ENCODE measurements at regions not wholly inside any gene's neighbourhood (a gene's known extent, or its start where the extent isn't known, plus 50 kb on each side); places are given as distances from the start of the nearest gene placed in this dataset.
"Not testable (repeated sequence)": the region's sequence is repeated elsewhere in the genome, so short reads cannot be mapped to it uniquely, and the experiment has no call there.

DNA sequence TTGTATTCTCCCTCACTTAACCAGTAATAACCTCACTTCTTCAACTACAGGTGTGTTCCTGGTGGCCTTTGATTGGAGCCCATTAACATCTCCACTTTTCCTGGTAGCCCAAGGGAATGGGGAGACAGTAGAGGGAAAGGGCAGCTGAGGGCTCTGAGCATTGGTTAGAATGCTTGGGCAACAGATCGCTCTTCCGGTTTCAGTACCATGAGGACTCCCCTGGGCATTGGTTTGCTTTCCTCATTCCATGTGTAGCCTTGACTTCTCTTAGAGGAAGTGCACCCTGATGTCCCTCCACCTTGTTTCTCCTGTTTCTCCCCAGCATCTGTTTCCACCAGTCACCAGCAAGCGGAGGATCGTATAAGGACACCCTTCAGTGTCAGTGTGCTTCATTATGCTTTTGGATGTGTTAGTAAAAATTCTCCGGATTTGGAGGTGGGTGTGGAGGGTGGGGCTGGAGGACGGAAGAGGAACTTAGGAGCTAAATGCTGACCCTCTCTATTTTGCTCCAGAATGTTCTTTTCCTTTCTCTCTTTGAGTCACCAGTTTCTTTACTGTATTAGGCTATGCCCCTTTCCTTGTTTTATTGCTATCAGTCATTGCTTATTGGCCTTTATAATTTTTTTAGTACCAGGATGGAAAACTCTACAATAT is 50.6 kb upstream of the ZNG1B start:
- H3K4me3 ChIP-seq (ENCODE audit: low read depth, low read length); in situ Hi-C loops (cut with HindIII; ENCODE audit: low sequenced_read_pairs); DNase-seq (ENCODE audit: low read depth): not testable (repeated sequence)

DNA sequence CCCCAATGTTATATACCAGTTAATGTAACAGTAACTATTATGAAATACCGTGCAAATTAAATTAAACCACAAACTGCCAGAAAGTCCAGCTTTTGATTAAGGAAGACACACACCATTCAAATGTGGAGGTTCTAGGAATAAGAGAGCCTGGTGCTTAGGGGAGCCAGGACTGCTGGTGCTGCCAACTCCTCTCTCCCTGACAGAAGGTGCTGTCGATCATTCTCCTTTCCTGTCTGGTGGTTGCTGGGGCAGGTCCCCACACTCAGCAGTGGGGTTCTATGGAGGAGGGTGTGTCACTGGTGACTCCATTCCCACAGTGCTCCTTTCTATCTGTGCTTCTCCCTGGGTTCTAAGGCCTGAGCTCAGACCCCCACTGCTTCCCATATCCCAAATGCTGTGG is 57.9 kb upstream of the ZNG1B start:
- in situ Hi-C loops (cut with HindIII; ENCODE audit: low sequenced_read_pairs); DNase-seq (ENCODE audit: low read depth): not testable (repeated sequence)

DNA sequence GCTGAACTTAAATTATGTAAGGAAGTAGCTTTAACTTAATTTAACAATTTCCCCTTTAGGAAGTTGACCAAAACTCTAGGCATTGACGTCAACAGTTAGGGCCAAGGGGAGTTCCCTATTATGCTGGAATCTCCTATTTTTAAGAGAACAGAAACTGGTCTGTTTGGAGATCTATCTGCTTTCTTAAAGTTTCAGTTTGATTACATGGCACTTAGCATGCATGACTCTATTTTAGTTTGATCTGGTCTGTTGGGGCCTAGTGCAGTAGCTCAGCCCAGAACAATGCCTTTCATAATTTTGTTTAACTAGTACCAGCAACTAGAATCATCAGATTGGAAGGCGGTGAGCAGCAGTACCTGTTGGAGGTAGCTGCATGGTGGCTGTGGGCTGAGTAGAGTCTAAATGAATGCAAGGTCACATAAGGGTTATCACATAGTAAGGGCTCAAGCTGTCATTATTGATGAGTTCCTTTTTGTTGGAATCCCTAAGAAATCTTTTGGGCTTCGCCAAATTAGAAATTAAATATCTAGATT is 60.5 kb upstream of the ZNG1B start:
- in situ Hi-C loops (cut with HindIII; ENCODE audit: low sequenced_read_pairs), result no loop called here
- TF ChIP-seq, protein P1, sequence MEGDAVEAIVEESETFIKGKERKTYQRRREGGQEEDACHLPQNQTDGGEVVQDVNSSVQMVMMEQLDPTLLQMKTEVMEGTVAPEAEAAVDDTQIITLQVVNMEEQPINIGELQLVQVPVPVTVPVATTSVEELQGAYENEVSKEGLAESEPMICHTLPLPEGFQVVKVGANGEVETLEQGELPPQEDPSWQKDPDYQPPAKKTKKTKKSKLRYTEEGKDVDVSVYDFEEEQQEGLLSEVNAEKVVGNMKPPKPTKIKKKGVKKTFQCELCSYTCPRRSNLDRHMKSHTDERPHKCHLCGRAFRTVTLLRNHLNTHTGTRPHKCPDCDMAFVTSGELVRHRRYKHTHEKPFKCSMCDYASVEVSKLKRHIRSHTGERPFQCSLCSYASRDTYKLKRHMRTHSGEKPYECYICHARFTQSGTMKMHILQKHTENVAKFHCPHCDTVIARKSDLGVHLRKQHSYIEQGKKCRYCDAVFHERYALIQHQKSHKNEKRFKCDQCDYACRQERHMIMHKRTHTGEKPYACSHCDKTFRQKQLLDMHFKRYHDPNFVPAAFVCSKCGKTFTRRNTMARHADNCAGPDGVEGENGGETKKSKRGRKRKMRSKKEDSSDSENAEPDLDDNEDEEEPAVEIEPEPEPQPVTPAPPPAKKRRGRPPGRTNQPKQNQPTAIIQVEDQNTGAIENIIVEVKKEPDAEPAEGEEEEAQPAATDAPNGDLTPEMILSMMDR (IDR thresholded peaks at IDR 0.05; ENCODE audit: low read depth, low read length, missing control alignments), result no peak
- no peak overlapping the region for H3K4me3 ChIP-seq (ENCODE audit: low read depth, low read length)
- DNase-seq (ENCODE audit: low read depth), result no peak

More for the DNA sequence above, 57.9 kb upstream of the ZNG1B start:
- not testable (repeated sequence) for H3K4me3 ChIP-seq (ENCODE audit: low read depth, low read length)

DNA sequence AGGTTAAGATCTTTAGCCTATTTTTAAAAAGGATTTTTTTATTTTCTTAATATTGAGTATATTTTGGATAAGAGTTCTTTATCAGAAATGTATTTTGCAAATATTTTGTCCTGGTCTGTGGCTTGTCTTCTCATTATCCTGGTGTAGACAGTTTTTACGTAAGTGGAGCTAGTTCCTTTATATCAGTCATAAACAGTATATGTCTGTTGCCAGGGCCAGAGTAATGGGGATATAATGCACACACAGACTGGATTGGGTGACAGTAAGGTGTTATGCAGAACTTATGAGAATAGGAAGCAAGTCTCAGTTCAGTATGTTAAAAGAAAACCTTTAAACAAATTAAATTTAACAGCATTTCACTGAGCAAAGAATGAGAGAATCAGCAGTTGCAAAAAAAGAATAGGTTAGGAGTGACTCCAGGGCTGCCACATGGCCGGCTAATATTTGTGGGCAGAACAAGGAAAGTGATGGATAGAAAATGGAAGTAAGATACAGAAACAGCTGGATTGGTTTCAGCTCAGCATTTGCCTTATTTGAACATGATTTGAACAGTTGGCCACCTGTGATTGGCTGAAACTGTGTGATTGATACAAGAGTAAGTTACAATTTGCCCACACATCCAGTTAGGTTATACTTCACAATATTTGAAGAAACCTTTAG is 61.1 kb upstream of the ZNG1B start:
- no peak for DNase-seq (ENCODE audit: low read depth)
- H3K4me3 ChIP-seq (ENCODE audit: low read depth, low read length), result no peak overlapping the region
- TF ChIP-seq, protein P1 (IDR thresholded peaks at IDR 0.05; ENCODE audit: low read depth, low read length, missing control alignments), result no peak
- in situ Hi-C loops (cut with HindIII; ENCODE audit: low sequenced_read_pairs), result no loop called here

DNA sequence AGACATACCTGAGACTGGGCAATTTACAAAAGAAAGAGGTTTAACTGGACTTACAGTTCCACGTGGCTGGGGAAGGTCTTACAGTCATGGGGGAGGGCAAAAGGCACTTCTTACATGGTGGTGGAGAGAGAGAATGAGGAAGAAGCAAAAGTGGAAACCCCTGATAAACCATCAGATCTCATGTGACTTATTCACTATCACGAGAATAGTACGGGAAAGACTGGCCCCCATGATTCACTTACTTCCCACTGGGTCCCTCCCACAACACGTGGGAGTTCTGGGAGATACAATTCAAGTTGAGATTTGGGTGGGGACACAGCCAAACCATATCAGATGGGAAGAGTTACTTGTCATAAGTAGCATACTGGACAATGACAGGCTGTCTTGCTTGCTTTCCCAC is 62.6 kb upstream of the ZNG1B start:
- DNase-seq (ENCODE audit: low read depth); H3K4me3 ChIP-seq (ENCODE audit: low read depth, low read length); in situ Hi-C loops (cut with HindIII; ENCODE audit: low sequenced_read_pairs): not testable (repeated sequence)

DNA sequence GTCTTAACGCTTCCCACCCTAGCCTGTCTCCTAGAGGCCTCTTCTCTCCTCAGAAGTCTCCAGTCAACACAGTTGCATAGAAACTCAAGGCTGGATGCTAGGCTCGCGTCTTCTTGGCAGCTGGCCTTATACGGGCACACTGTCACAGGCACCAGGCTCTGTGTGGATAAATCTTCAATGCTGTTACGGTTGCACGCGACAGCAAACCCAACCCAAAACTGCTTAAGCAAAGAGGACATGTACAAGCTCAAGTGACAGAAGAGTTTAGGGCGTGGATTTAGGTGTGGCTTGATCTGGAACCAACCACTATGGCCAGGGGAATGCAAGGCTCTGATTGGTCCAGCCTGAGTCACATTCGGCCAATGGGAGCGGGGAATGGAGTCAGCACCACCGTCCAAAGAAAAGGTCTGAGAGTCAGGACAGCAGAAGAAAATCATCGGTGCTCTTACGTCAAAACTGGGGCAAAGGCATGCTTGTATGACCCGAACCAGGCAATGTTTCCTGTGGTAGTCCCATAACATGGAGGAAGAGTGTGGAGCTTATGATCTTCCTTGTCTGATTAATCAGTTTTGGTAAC is 65.1 kb upstream of the ZNG1B start:
- DNase-seq (ENCODE audit: low read depth); in situ Hi-C loops (cut with HindIII; ENCODE audit: low sequenced_read_pairs): not testable (repeated sequence)

DNA sequence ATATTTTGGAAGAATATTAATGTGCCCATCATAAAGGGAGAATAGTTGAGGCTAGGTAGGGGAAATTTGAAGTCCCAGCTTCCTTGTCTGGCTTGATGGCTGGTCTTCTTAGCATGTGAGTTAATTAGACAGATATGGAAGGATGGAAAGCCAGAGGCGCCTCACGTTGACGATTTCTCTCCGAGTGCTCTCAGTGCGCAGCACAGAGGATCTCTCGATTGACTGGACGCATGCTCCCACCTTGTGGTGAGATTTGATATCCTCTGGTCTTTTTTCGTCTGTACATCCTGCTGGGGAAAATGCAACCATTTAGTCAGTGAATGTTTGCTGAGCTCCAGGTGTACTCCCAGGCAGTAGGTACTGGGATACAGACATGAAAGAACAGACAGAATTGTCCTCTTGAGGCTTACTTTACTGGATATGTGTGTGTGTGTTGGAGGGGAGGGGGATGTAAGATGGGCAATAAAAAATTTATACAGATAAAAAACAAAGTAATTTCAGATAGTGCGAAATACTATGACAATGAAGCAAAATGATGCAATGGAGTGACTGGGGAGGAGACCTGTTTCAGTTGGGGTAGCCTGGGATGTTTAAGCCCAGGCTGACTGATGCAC is 66.9 kb upstream of the ZNG1B start:
- H3K4me3 ChIP-seq (ENCODE audit: low read depth, low read length), result no peak overlapping the region
- in situ Hi-C loops (cut with HindIII; ENCODE audit: low sequenced_read_pairs), result no loop called here
- DNase-seq (ENCODE audit: low read depth), result peak; percentile 68
- TF ChIP-seq, protein P1 (IDR thresholded peaks at IDR 0.05; ENCODE audit: low read depth, low read length, missing control alignments), result peak; percentile 62

More for the DNA sequence above, 65.1 kb upstream of the ZNG1B start:
- not testable (repeated sequence) for H3K4me3 ChIP-seq (ENCODE audit: low read depth, low read length)

DNA sequence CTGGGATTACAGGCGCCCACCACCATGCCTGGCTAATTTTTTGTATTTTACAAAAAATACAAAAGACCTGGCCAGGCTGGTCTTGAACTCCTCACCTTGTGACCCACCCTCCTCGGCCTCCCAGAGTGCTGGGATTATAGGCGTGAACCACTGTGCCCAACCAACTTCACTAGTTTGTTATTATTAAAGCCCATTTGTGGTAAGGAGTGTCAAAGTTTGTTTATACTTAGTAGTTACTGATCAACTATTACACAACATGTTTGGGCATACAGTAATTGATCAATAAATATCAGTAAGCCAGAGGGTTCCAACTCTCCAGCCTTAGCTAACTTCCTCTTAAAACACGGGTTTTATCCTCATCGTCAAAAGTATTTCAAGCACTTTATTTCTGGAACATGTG is 67.5 kb upstream of the ZNG1B start:
- no peak for DNase-seq (ENCODE audit: low read depth)
- in situ Hi-C loops (cut with HindIII; ENCODE audit: low sequenced_read_pairs), result no loop called here
- TF ChIP-seq, protein P1 (IDR thresholded peaks at IDR 0.05; ENCODE audit: low read depth, low read length, missing control alignments), result no peak

DNA sequence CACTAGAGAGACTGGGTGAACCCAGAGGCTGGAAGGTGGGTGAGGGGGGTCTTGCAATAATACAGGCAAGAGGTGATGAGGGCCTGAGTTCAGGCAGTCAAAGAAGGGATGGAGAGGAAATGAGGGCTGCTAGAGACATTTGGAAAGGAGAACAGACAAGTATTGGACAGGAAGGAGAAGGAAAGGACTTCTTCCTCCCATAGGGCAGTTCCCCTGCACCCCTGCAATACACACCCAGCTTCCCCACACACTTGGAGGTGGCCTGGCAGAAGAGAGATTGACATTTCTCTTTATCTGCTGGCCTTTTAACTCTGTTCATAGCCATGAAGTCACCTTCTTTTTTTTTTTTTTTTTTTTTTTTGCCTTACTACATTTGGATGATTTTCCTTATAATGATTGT is 68.9 kb upstream of the ZNG1B start:
- in situ Hi-C loops (cut with HindIII; ENCODE audit: low sequenced_read_pairs); DNase-seq (ENCODE audit: low read depth); H3K4me3 ChIP-seq (ENCODE audit: low read depth, low read length): not testable (repeated sequence)

More for the DNA sequence above, 67.5 kb upstream of the ZNG1B start:
- no peak overlapping the region for H3K4me3 ChIP-seq (ENCODE audit: low read depth, low read length)

DNA sequence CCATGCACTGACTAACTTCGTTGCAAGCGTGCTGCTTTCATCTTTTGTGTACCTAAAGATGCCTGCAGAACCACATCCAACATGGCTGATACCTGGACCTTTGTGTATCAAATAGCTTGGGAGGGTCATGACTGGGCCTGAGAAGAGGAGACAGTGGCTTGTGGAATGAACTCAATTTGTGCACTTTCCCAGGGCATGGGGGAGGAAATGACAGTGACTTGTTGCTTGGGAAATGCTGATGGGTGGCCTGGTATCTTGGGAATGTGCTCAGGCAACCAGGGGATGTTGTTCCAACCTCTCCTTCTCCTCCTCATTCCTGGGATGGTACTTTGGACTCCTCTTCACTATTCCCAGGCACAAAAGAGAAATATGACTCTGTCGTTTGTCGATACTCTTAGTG is 70.7 kb upstream of the ZNG1B start:
- in situ Hi-C loops (cut with HindIII; ENCODE audit: low sequenced_read_pairs); DNase-seq (ENCODE audit: low read depth); H3K4me3 ChIP-seq (ENCODE audit: low read depth, low read length): not testable (repeated sequence)

DNA sequence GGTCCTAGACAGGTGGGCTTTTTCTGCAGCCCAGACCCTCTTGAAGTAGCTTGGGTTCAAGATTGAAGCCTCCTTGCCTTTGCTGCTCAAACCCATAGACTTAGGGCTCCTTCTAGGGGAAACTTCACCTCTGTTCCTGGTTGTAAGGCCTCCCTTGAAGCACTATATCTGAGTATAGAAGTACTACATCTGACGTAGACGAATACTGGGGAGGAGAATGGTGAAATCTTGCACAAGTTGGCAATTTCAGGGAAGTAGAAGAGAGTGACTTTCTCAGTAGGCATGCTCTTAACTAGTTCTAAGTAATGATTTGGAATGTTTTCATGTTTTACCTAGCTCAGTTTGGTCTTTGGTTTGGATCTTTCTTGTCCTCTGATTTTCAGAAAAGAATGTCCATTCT is 71.7 kb upstream of the ZNG1B start:
- H3K4me3 ChIP-seq (ENCODE audit: low read depth, low read length); DNase-seq (ENCODE audit: low read depth); in situ Hi-C loops (cut with HindIII; ENCODE audit: low sequenced_read_pairs): not testable (repeated sequence)

DNA sequence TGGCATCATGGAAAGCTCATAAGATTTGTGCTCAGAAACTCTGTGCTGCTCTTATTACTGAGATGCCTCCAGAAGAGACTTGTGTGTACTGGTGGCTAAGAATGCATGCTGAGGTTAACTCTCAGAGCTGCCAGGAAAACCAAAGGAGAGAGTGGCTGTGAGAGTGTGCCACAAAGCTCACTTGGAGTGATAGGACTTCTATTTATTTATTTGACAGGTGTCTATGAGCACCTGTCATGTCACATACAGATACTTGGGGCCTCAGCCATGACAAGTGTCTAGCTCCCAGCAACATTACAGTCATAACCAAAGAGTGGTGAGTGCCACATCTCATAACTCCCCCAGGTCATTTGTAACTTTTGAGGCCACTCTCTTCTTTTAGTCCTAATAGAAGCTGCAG is 72.2 kb upstream of the ZNG1B start:
- H3K4me3 ChIP-seq (ENCODE audit: low read depth, low read length); in situ Hi-C loops (cut with HindIII; ENCODE audit: low sequenced_read_pairs); DNase-seq (ENCODE audit: low read depth): not testable (repeated sequence)
